DND-41 (cell line): ENCODE measurements at regions not wholly inside any gene's neighbourhood (a gene's known extent, or its start where the extent isn't known, plus 50 kb on each side); places are given as distances from the start of the nearest gene placed in this dataset.

ENCODE experiments used
- EZH2 ChIP-seq: IDR thresholded peaks from 3 replicates; pipeline ENCODE4 v1.6.1; 2012; ENCODE audit warnings: borderline replicate concordance, low read depth, mild to moderate bottlenecking, moderate library complexity, low read length, inconsistent platforms; ENCODE audit not compliant: severe bottlenecking
- TF ChIP-seq, protein P1 (sequence below): IDR thresholded peaks from 2 replicates; pipeline ENCODE4 v1.5.1; 2012; ENCODE audit warnings: borderline replicate concordance, low read length, moderate library complexity, mild to moderate bottlenecking; ENCODE audit not compliant: poor library complexity, severe bottlenecking; ENCODE audit errors: extremely low read depth

GRCh38 chr13:33405371-33405770 is 119.8 kb upstream of the STARD13 start:
- TF ChIP-seq, protein P1, sequence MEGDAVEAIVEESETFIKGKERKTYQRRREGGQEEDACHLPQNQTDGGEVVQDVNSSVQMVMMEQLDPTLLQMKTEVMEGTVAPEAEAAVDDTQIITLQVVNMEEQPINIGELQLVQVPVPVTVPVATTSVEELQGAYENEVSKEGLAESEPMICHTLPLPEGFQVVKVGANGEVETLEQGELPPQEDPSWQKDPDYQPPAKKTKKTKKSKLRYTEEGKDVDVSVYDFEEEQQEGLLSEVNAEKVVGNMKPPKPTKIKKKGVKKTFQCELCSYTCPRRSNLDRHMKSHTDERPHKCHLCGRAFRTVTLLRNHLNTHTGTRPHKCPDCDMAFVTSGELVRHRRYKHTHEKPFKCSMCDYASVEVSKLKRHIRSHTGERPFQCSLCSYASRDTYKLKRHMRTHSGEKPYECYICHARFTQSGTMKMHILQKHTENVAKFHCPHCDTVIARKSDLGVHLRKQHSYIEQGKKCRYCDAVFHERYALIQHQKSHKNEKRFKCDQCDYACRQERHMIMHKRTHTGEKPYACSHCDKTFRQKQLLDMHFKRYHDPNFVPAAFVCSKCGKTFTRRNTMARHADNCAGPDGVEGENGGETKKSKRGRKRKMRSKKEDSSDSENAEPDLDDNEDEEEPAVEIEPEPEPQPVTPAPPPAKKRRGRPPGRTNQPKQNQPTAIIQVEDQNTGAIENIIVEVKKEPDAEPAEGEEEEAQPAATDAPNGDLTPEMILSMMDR = no peak
- TF ChIP-seq EZH2 = no peak
